CD4-positive, alpha-beta T cell treated with Interleukin-15 for 1 hour (primary cell): ENCODE measurements at regions not wholly inside any gene's neighbourhood (a gene's known extent, or its start where the extent isn't known, plus 50 kb on each side); places are given as distances from the start of the nearest gene placed in this dataset.
"Not testable (repeated sequence)": the region's sequence is repeated elsewhere in the genome, so short reads cannot be mapped to it uniquely, and the experiment has no call there.

Experiments
- DNase-seq: peaks from one replicate; pipeline ENCODE4 v3.0.0-alpha.2; 2020

- no peak for DNase-seq
Observed at GRCh38 chr21:27058673-27059605, 92.1 kb upstream of the ADAMTS5 start.

GRCh38 chr21:27057997-27058396 is 91.1 kb upstream of the ADAMTS5 start:
- no peak for DNase-seq

GRCh38 chr21:27047658-27048314 is 80.9 kb upstream of the ADAMTS5 start:
- DNase-seq, result no peak

GRCh38 chr21:27047283-27047657 is 80.4 kb upstream of the ADAMTS5 start:
- no peak for DNase-seq

GRCh38 chr21:27045281-27045985 is 78.5 kb upstream of the ADAMTS5 start:
- no peak for DNase-seq

- DNase-seq, result no peak
Observed at GRCh38 chr21:27043377-27043776, 76.5 kb upstream of the ADAMTS5 start.

GRCh38 chr21:27040738-27041469 is 74.0 kb upstream of the ADAMTS5 start:
- DNase-seq, result no peak

GRCh38 chr21:27036736-27037301 is 69.9 kb upstream of the ADAMTS5 start:
- no peak for DNase-seq

- DNase-seq, result no peak
Observed at GRCh38 chr21:27035791-27036190, 68.9 kb upstream of the ADAMTS5 start.

GRCh38 chr21:27034796-27035195 is 67.9 kb upstream of the ADAMTS5 start:
- DNase-seq, result no peak

GRCh38 chr21:27033471-27033870 is 66.6 kb upstream of the ADAMTS5 start:
- no peak for DNase-seq

GRCh38 chr21:27026501-27026900 is 59.6 kb upstream of the ADAMTS5 start:
- no peak for DNase-seq

- not testable (repeated sequence) for DNase-seq
Observed at GRCh38 chr21:27025708-27026107, 58.8 kb upstream of the ADAMTS5 start.

- no peak for DNase-seq
Observed at GRCh38 chr21:27024971-27025370, 58.1 kb upstream of the ADAMTS5 start.

GRCh38 chr21:27024301-27024700 is 57.4 kb upstream of the ADAMTS5 start:
- no peak for DNase-seq

GRCh38 chr21:27023186-27023585 is 56.3 kb upstream of the ADAMTS5 start:
- DNase-seq, result no peak

GRCh38 chr21:27021801-27022200 is 54.9 kb upstream of the ADAMTS5 start:
- no peak for DNase-seq

GRCh38 chr21:27021046-27021445 is 54.2 kb upstream of the ADAMTS5 start:
- no peak for DNase-seq

GRCh38 chr21:27017246-27017645 is 50.4 kb upstream of the ADAMTS5 start:
- no peak for DNase-seq
